ENCODE measurements at regions not wholly inside any gene's neighbourhood (a gene's known extent, or its start where the extent isn't known, plus 50 kb on each side); places are given as distances from the start of the nearest gene placed in this dataset.

GRCh38 chr10:107686095-107686494 lies 521.6 kb upstream of the SORCS1 start:
- TF ChIP-seq TEAD4 (IDR thresholded peaks at IDR 0.05) (no peak), FOXM1 (IDR thresholded peaks at IDR 0.05; ENCODE audit: borderline replicate concordance, low read depth) (no peak), TAF1 (IDR thresholded peaks at IDR 0.05; ENCODE audit: low read depth) (no peak), YY1 (IDR thresholded peaks at IDR 0.05; ENCODE audit: low read depth) (no peak), NFIC (IDR thresholded peaks at IDR 0.05) (no peak), ZBTB7A (IDR thresholded peaks at IDR 0.05; ENCODE audit: low read depth) (no peak), TCF12 (IDR thresholded peaks at IDR 0.05; ENCODE audit: low read depth) (no peak), EP300 (IDR thresholded peaks at IDR 0.05; ENCODE audit: borderline replicate concordance) (no peak), CEBPB (IDR thresholded peaks at IDR 0.05) (no peak), RAD21 (IDR thresholded peaks at IDR 0.05; ENCODE audit: low read depth) (no peak), CREB1 (IDR thresholded peaks at IDR 0.05; ENCODE audit: low read depth) (no peak), EGR1 (IDR thresholded peaks at IDR 0.05) (no peak)
- TF ChIP-seq, protein P1, sequence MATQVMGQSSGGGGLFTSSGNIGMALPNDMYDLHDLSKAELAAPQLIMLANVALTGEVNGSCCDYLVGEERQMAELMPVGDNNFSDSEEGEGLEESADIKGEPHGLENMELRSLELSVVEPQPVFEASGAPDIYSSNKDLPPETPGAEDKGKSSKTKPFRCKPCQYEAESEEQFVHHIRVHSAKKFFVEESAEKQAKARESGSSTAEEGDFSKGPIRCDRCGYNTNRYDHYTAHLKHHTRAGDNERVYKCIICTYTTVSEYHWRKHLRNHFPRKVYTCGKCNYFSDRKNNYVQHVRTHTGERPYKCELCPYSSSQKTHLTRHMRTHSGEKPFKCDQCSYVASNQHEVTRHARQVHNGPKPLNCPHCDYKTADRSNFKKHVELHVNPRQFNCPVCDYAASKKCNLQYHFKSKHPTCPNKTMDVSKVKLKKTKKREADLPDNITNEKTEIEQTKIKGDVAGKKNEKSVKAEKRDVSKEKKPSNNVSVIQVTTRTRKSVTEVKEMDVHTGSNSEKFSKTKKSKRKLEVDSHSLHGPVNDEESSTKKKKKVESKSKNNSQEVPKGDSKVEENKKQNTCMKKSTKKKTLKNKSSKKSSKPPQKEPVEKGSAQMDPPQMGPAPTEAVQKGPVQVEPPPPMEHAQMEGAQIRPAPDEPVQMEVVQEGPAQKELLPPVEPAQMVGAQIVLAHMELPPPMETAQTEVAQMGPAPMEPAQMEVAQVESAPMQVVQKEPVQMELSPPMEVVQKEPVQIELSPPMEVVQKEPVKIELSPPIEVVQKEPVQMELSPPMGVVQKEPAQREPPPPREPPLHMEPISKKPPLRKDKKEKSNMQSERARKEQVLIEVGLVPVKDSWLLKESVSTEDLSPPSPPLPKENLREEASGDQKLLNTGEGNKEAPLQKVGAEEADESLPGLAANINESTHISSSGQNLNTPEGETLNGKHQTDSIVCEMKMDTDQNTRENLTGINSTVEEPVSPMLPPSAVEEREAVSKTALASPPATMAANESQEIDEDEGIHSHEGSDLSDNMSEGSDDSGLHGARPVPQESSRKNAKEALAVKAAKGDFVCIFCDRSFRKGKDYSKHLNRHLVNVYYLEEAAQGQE (IDR thresholded peaks at IDR 0.05; ENCODE audit: low read depth), result no peak
- TF ChIP-seq, protein P2, sequence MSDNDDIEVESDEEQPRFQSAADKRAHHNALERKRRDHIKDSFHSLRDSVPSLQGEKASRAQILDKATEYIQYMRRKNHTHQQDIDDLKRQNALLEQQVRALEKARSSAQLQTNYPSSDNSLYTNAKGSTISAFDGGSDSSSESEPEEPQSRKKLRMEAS (IDR thresholded peaks at IDR 0.05), result no peak
- TF ChIP-seq, protein P3, sequence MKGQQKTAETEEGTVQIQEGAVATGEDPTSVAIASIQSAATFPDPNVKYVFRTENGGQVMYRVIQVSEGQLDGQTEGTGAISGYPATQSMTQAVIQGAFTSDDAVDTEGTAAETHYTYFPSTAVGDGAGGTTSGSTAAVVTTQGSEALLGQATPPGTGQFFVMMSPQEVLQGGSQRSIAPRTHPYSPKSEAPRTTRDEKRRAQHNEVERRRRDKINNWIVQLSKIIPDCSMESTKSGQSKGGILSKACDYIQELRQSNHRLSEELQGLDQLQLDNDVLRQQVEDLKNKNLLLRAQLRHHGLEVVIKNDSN (IDR thresholded peaks at IDR 0.05), result no peak

DNA sequence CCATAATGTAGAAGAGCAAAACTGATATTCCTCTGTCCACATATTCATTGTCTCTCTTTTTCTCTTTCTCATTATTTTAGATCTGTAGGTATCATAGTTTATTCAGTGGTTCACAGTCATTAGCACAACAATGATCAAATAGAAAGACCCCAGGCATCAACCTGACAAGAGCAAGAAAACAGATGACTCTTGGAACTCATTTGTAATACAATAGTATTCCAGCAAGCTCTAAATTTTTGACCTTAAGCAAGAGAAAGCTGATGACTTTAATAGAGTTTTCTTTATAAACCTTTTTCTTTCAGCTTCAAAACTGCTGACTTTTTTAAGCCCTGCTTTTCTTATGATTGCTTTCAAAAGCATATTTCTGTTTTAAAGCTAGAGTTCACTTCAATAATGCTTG lies 507.5 kb upstream of the SORCS1 start:
- TF ChIP-seq, protein P1 (IDR thresholded peaks at IDR 0.05; ENCODE audit: low read depth), result no peak
- no peak for TF ChIP-seq YY1 (IDR thresholded peaks at IDR 0.05; ENCODE audit: low read depth)
- TF ChIP-seq, protein P2 (IDR thresholded peaks at IDR 0.05), result no peak
- TF ChIP-seq, protein P3 (IDR thresholded peaks at IDR 0.05), result no peak
- TF ChIP-seq EP300 (IDR thresholded peaks at IDR 0.05; ENCODE audit: borderline replicate concordance), result no peak
- TF ChIP-seq EGR1 (IDR thresholded peaks at IDR 0.05), result no peak
- TF ChIP-seq CEBPB (IDR thresholded peaks at IDR 0.05), result no peak
- TF ChIP-seq TAF1 (IDR thresholded peaks at IDR 0.05; ENCODE audit: low read depth), result no peak
- no peak for TF ChIP-seq NFIC (IDR thresholded peaks at IDR 0.05)
- no peak for TF ChIP-seq TEAD4 (IDR thresholded peaks at IDR 0.05)

- TF ChIP-seq, protein P3 (IDR thresholded peaks at IDR 0.05), result no peak
- TF ChIP-seq TCF12 (IDR thresholded peaks at IDR 0.05; ENCODE audit: low read depth) (no peak), EGR1 (IDR thresholded peaks at IDR 0.05) (no peak), CEBPB (IDR thresholded peaks at IDR 0.05) (no peak), EP300 (IDR thresholded peaks at IDR 0.05; ENCODE audit: borderline replicate concordance) (no peak), CREB1 (IDR thresholded peaks at IDR 0.05; ENCODE audit: low read depth) (no peak), ZBTB7A (IDR thresholded peaks at IDR 0.05; ENCODE audit: low read depth) (no peak), FOXM1 (IDR thresholded peaks at IDR 0.05; ENCODE audit: borderline replicate concordance, low read depth) (no peak), RAD21 (IDR thresholded peaks at IDR 0.05; ENCODE audit: low read depth) (no peak), NFIC (IDR thresholded peaks at IDR 0.05) (no peak), YY1 (IDR thresholded peaks at IDR 0.05; ENCODE audit: low read depth) (no peak)
- TF ChIP-seq, protein P2 (IDR thresholded peaks at IDR 0.05), result no peak
Observed at GRCh38 chr10:107666214-107666613, 501.7 kb upstream of the SORCS1 start.

- no peak for TF ChIP-seq YY1 (IDR thresholded peaks at IDR 0.05; ENCODE audit: low read depth)
- TF ChIP-seq, protein P3 (IDR thresholded peaks at IDR 0.05), result no peak
- TF ChIP-seq ZBTB7A (IDR thresholded peaks at IDR 0.05; ENCODE audit: low read depth), result no peak
- TF ChIP-seq FOXM1 (IDR thresholded peaks at IDR 0.05; ENCODE audit: borderline replicate concordance, low read depth), result no peak
- TF ChIP-seq TCF12 (IDR thresholded peaks at IDR 0.05; ENCODE audit: low read depth), result no peak
- TF ChIP-seq, protein P1 (IDR thresholded peaks at IDR 0.05; ENCODE audit: low read depth), result no peak
- TF ChIP-seq EP300 (IDR thresholded peaks at IDR 0.05; ENCODE audit: borderline replicate concordance), result no peak
- TF ChIP-seq CEBPB (IDR thresholded peaks at IDR 0.05), result no peak
- TF ChIP-seq CREB1 (IDR thresholded peaks at IDR 0.05; ENCODE audit: low read depth), result no peak
- TF ChIP-seq NFIC (IDR thresholded peaks at IDR 0.05), result no peak
- no peak for TF ChIP-seq TAF1 (IDR thresholded peaks at IDR 0.05; ENCODE audit: low read depth)
- no peak for TF ChIP-seq RAD21 (IDR thresholded peaks at IDR 0.05; ENCODE audit: low read depth)
- TF ChIP-seq TEAD4 (IDR thresholded peaks at IDR 0.05), result no peak
- no peak for TF ChIP-seq EGR1 (IDR thresholded peaks at IDR 0.05)
- TF ChIP-seq, protein P2 (IDR thresholded peaks at IDR 0.05), result no peak
Observed at GRCh38 chr10:107665459-107665858, 501.0 kb upstream of the SORCS1 start.

All from Ishikawa (cell line).